ENCODE measurements at regions not wholly inside any gene's neighbourhood (a gene's known extent, or its start where the extent isn't known, plus 50 kb on each side); places are given as distances from the start of the nearest gene placed in this dataset.
"Not testable (repeated sequence)": the region's sequence is repeated elsewhere in the genome, so short reads cannot be mapped to it uniquely, and the experiment has no call there.

DNA sequence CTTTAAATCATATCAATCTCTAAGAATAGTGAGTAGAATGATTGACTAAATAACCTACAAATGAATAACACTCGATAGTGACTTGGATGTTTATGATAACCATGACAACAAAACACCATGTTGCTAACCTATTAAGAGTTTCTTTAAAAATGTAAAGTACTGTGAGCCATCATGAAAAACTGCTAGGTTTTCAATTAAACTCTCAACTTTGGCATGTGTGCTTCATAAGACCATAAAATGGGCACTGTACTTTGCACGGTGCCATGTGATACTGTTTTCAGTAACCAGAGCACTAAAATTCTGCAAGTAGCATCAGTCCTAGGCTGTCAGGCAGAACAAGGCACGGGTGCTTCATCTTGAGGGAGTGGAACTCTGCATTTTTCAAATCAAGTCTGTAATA is 96.2 kb upstream of the TRIM77 start:
- no peaks in the 10 kb centered on the region for H3K27me3 ChIP-seq (ENCODE audit: low read depth, low read length)

DNA sequence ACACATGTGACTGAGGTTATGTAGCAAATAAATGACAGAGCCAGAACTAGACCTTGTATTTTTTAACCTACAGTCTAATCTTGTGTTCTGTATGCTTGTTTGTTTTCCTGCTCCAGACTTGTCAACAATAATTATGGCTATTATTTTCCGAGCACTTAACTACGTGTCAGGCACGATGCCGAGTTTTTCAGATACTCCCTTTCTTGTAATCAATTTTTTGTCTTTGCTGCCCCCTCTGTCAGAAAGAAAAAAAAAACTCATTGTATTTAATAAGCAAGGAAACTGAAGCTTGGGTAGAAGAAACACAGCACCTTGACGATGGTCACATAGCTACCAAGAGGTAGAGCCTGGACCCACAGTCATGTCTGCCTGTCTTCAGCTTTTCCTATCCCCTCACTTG is 95.7 kb upstream of the TRIM77 start:
- H3K4me3 ChIP-seq (ENCODE audit: low read length): peak overlapping the region; percentile 26; the same call in 1 of the 2 replicates
- not testable (repeated sequence) for H3K9me3 ChIP-seq (ENCODE audit: insufficient read depth, low read length); H3K27ac ChIP-seq (ENCODE audit: low read length); H3K36me3 ChIP-seq (replicated peaks; ENCODE audit: low read depth, low read length); H2AFZ ChIP-seq (ENCODE audit: low read depth, low read length); H3K27me3 ChIP-seq (ENCODE audit: low read depth, low read length); H3K4me1 ChIP-seq (ENCODE audit: low read length); H3K9ac ChIP-seq (ENCODE audit: low read length); H3K79me2 ChIP-seq (ENCODE audit: low read length); H4K20me1 ChIP-seq (ENCODE audit: insufficient read depth, low read length)
- TF ChIP-seq, protein P1, sequence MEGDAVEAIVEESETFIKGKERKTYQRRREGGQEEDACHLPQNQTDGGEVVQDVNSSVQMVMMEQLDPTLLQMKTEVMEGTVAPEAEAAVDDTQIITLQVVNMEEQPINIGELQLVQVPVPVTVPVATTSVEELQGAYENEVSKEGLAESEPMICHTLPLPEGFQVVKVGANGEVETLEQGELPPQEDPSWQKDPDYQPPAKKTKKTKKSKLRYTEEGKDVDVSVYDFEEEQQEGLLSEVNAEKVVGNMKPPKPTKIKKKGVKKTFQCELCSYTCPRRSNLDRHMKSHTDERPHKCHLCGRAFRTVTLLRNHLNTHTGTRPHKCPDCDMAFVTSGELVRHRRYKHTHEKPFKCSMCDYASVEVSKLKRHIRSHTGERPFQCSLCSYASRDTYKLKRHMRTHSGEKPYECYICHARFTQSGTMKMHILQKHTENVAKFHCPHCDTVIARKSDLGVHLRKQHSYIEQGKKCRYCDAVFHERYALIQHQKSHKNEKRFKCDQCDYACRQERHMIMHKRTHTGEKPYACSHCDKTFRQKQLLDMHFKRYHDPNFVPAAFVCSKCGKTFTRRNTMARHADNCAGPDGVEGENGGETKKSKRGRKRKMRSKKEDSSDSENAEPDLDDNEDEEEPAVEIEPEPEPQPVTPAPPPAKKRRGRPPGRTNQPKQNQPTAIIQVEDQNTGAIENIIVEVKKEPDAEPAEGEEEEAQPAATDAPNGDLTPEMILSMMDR (IDR thresholded peaks at IDR 0.05; ENCODE audit: low read depth, low read length): peak; percentile 36
- peak overlapping the region; percentile 60 for H3K4me2 ChIP-seq (ENCODE audit: low read length)

More for the DNA sequence above, 96.2 kb upstream of the TRIM77 start:
- Histone ChIP-seq H3K79me2 (ENCODE audit: low read length) (no peaks in the 10 kb centered on the region), H3K9me3 (ENCODE audit: insufficient read depth, low read length) (no peaks in the 10 kb centered on the region), H3K36me3 (replicated peaks; ENCODE audit: low read depth, low read length) (no peaks in the 10 kb centered on the region), H3K4me3 (ENCODE audit: low read length) (no peak overlapping the region), H3K4me1 (ENCODE audit: low read length) (peaks cover 7% of the 10 kb centered on the region), H4K20me1 (ENCODE audit: insufficient read depth, low read length) (no peaks in the 10 kb centered on the region), H3K9ac (ENCODE audit: low read length) (no peak overlapping the region), H2AFZ (ENCODE audit: low read depth, low read length) (no peak overlapping the region), H3K4me2 (ENCODE audit: low read length) (peak overlapping the region; percentile 60; the same call in 1 of the 2 replicates), H3K27ac (ENCODE audit: low read length) (no peak overlapping the region)
- TF ChIP-seq, protein P1 (IDR thresholded peaks at IDR 0.05; ENCODE audit: low read depth, low read length): no peak
- TF ChIP-seq EZH2phosphoT487 (IDR thresholded peaks at IDR 0.05; ENCODE audit: low read depth): no peak

DNA sequence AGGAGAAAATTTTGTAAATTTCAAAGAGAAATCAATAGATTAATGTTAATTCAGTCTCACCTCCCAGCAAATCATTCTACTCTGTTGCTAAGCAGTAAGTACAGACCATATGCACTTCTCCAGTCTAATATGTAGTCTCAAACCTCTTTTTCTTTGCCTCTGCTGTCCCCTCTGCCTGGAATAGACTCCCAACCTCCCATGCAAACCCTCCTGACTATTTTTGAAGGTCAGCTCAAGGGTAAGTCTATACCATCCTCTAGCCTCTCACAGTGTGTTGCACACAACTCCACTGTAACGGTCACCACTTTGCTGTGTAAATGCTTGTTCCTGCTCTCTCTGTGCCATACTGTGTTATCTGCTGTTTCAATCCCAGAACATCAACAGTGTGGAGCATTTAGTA is 94.5 kb upstream of the TRIM77 start:
- not testable (repeated sequence) for H3K79me2 ChIP-seq (ENCODE audit: low read length); H3K27me3 ChIP-seq (ENCODE audit: low read depth, low read length); H3K27ac ChIP-seq (ENCODE audit: low read length); H3K9me3 ChIP-seq (ENCODE audit: insufficient read depth, low read length); H3K4me1 ChIP-seq (ENCODE audit: low read length); H3K36me3 ChIP-seq (replicated peaks; ENCODE audit: low read depth, low read length); H3K4me2 ChIP-seq (ENCODE audit: low read length); H4K20me1 ChIP-seq (ENCODE audit: insufficient read depth, low read length); H3K4me3 ChIP-seq (ENCODE audit: low read length); H3K9ac ChIP-seq (ENCODE audit: low read length); H2AFZ ChIP-seq (ENCODE audit: low read depth, low read length)

DNA sequence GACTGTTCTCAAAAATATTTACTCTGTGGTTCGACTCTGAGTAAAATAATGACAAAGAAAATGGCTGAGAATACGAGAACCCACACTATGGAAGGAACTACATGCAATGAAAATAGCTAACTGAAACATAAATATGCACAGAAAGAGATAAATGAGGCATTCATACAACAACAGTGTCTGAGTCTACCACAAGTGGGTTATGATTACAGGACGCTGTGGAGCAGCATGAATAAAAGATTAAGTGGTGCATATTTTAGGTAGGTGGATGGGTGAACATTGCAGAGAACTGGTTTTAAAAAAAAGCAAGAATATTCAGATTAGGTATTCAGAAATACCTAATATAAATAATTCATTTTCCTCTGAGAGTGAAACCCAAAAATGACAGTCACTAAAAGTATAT is 93.9 kb upstream of the TRIM77 start:
- H4K20me1 ChIP-seq (ENCODE audit: insufficient read depth, low read length); H3K27me3 ChIP-seq (ENCODE audit: low read depth, low read length); H3K79me2 ChIP-seq (ENCODE audit: low read length); H3K4me3 ChIP-seq (ENCODE audit: low read length); H3K9ac ChIP-seq (ENCODE audit: low read length); H3K4me1 ChIP-seq (ENCODE audit: low read length); H3K9me3 ChIP-seq (ENCODE audit: insufficient read depth, low read length); H3K27ac ChIP-seq (ENCODE audit: low read length); H3K36me3 ChIP-seq (replicated peaks; ENCODE audit: low read depth, low read length); H2AFZ ChIP-seq (ENCODE audit: low read depth, low read length); H3K4me2 ChIP-seq (ENCODE audit: low read length): not testable (repeated sequence)

DNA sequence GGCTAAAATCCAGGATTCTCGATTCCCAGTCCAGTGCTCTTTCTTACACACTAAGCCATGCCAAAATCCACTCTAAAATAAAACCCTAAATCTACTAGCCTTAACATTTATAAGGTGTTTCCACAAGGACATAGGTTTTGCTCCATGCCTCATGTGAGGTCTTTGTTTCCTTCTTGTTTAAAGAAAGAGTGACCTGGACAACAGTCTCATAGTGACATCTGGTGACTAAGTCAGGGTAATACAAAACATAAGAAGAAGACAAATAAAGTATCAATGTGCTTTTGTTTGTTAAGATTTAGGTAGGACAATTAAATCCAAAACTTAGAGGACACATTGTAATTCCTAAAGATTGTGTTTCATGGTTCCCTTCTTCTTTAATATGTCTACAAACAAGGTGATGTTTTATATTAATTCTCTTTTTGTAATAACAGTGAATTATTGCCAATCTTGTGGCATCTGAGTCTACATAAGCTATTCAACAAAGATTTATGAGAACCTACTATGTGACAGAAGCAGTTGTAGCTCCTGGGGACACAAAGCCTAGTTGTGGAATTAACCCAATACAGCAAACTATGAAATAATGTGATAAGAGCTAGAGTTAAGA is 93.0 kb upstream of the TRIM77 start:
- not testable (repeated sequence) for H3K4me2 ChIP-seq (ENCODE audit: low read length); H3K4me1 ChIP-seq (ENCODE audit: low read length); H3K9ac ChIP-seq (ENCODE audit: low read length); H2AFZ ChIP-seq (ENCODE audit: low read depth, low read length); H3K36me3 ChIP-seq (replicated peaks; ENCODE audit: low read depth, low read length); H3K27ac ChIP-seq (ENCODE audit: low read length); H3K79me2 ChIP-seq (ENCODE audit: low read length); H3K9me3 ChIP-seq (ENCODE audit: insufficient read depth, low read length); H4K20me1 ChIP-seq (ENCODE audit: insufficient read depth, low read length); H3K4me3 ChIP-seq (ENCODE audit: low read length); H3K27me3 ChIP-seq (ENCODE audit: low read depth, low read length)
- TF ChIP-seq, protein P1 (IDR thresholded peaks at IDR 0.05; ENCODE audit: low read depth, low read length): peak; percentile 52

DNA sequence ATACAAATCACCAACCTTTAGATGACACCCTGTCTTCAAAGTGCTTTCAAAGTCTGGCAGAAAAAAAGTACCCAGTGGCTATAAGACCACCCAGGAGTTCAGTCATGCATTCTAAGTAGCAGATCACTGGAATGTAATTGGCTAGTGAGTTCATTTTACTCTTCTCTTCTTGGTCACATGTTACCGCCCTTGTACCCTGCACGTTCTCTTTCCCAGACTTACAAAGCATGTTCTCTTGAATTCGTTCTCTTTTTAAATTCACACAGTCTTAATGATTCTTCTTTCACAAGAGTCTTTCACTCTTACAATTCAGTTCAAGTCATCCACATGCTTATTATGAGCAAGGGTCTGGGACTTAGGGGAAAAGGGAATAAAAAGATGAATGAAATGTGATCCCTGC is 89.4 kb upstream of the TRIM77 start:
- not testable (repeated sequence) for H3K9ac ChIP-seq (ENCODE audit: low read length)

More for the DNA sequence above, 89.4 kb upstream of the TRIM77 start:
- not testable (repeated sequence) for H3K36me3 ChIP-seq (replicated peaks; ENCODE audit: low read depth, low read length); H4K20me1 ChIP-seq (ENCODE audit: insufficient read depth, low read length); H3K9me3 ChIP-seq (ENCODE audit: insufficient read depth, low read length); H3K27me3 ChIP-seq (ENCODE audit: low read depth, low read length); H3K4me2 ChIP-seq (ENCODE audit: low read length); H2AFZ ChIP-seq (ENCODE audit: low read depth, low read length); H3K27ac ChIP-seq (ENCODE audit: low read length); H3K79me2 ChIP-seq (ENCODE audit: low read length); H3K4me3 ChIP-seq (ENCODE audit: low read length); H3K4me1 ChIP-seq (ENCODE audit: low read length)
